Mucosa of descending colon (tissue), 3 donors: ENCODE measurements at regions not wholly inside any gene's neighbourhood (a gene's known extent, or its start where the extent isn't known, plus 50 kb on each side); places are given as distances from the start of the nearest gene placed in this dataset.

Source experiments
- ATAC-seq: fragments of 200-7000 bp; cut with Tn5 transposase; one replicate; pipeline ENCODE4 v1.9.1; 2020; ENCODE audit warnings: mild to moderate bottlenecking, moderate library complexity
- DNase-seq, 3 donors: peaks; one replicate each; pipeline ENCODE4 v3.0.0-alpha.2; 2020
- H3K36me3 ChIP-seq: fragments of 200-600 bp; one replicate; pipeline ENCODE4 v1.8.0; 2021; ENCODE audit warnings: low read depth, mild to moderate bottlenecking
- H3K4me1 ChIP-seq: fragments of 200-600 bp; one replicate; pipeline ENCODE4 v1.8.0; 2021; ENCODE audit warnings: low read depth, mild to moderate bottlenecking
- H3K4me3 ChIP-seq: fragments of 200-600 bp; one replicate; pipeline ENCODE4 v1.8.0; 2021; ENCODE audit warnings: mild to moderate bottlenecking
- H3K9me3 ChIP-seq: fragments of 200-600 bp; one replicate; pipeline ENCODE4 v1.8.0; 2021; ENCODE audit warnings: mild to moderate bottlenecking
- intact Hi-C, 2 donors: fragments of 100-400 bp; cut with DNase I in 1 of 2; cut with micrococcal nuclease in 1 of 2; formaldehyde crosslinking; loops; one replicate each; pipeline versions ENCODE4 v1.11.0 to v1.11.1; 2022; cut with DNase I, micrococcal nuclease
- TF ChIP-seq, protein P1 (sequence below): fragments of 200-600 bp; IDR thresholded peaks from one replicate; pipeline ENCODE4 v1.8.0; 2022; ENCODE audit warnings: antibody characterized with exemption, mild to moderate bottlenecking
- donor health status: DM: no; HTN: no; CAD: no; lungs with moderate emphysema.
- donor health status: DM: no; HTN: no; CAD: no.
- donor health status: DM: no; HTN: yes; CAD: no.

DNA sequence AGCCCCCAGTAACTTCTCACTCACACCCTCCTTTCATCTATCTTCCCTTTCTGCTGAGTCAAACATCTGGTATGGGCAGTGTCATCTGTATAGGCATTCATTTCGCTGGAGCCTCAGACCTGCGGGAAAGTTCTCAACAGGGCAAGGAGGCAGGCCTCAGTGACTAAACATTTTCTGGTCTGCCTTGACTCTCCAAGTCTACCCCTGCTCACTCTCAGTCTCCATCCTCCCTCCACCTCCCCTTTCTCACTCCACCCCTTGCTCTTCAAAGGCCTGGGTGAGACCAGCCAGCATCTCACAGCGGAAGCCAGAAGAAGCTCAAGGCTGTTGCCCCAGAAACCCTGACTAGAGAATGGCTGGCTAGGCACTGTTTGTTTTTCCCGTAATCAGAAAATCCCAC, 105.0 kb upstream of the BEND6 start:
- ATAC-seq, result no peak
- DNase-seq, result no peak
- intact Hi-C loops, result loop anchor here (5.0 to 10.0 kb wide), 2 partner anchors 213 to 215 kb away; no protein-coding TSS in a partner anchor
- TF ChIP-seq, protein P1, sequence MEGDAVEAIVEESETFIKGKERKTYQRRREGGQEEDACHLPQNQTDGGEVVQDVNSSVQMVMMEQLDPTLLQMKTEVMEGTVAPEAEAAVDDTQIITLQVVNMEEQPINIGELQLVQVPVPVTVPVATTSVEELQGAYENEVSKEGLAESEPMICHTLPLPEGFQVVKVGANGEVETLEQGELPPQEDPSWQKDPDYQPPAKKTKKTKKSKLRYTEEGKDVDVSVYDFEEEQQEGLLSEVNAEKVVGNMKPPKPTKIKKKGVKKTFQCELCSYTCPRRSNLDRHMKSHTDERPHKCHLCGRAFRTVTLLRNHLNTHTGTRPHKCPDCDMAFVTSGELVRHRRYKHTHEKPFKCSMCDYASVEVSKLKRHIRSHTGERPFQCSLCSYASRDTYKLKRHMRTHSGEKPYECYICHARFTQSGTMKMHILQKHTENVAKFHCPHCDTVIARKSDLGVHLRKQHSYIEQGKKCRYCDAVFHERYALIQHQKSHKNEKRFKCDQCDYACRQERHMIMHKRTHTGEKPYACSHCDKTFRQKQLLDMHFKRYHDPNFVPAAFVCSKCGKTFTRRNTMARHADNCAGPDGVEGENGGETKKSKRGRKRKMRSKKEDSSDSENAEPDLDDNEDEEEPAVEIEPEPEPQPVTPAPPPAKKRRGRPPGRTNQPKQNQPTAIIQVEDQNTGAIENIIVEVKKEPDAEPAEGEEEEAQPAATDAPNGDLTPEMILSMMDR, result no peak
- H3K4me3 ChIP-seq, result no peak overlapping the region
- no peaks in the 10 kb centered on the region for H3K4me1 ChIP-seq
- H3K9me3 ChIP-seq, result no peaks in the 10 kb centered on the region
- H3K36me3 ChIP-seq, result no peaks in the 10 kb centered on the region

DNA sequence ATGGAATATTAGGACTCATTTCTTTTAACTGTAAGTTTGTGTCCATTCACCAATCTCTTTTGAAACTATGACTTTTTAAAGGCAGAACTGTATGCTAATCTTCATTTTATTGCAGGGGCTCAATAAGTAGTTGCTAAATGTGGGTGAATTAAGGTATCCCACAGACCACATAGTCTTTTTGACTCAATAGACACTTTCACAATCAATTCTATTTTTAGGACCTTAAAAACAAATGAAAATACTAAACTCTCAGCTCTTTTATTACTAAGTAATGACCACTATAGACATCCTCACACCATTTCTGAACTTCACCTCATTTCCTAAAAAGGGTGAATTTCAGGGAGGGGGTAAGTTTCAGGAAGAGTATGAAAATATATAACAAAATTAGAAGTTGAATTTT, 106.8 kb upstream of the BEND6 start:
- intact Hi-C loops, result loop anchor here in 1 of 2 donors (10.0 kb wide), 1 partner anchor 213 kb away; no protein-coding TSS in a partner anchor
- DNase-seq, result no peak
- no peak overlapping the region for H3K4me3 ChIP-seq

DNA sequence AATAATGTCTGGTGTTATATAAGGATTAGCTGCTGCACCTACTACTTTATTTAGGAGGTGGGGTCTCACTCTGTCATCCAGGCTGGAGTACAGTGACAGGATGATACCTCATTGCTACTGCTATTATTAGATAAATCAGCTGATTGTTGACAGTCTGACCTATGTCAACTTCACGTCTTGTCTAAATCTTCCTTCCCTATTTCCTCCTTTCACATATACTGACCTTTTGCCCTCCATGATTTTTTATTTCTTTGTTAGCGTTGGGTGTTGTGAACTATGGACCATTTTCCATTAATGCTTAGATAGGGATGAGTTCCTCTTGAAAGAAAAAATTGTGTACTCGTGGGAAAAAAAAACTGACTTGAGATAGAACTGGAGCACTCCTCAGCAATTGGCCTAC, 109.9 kb upstream of the BEND6 start:
- TF ChIP-seq, protein P1, result no peak
- DNase-seq (no peak), ATAC-seq (peak; percentile 59)
- Histone ChIP-seq H3K4me1 (no peaks in the 10 kb centered on the region), H3K9me3 (no peaks in the 10 kb centered on the region), H3K4me3 (no peak overlapping the region), H3K36me3 (no peaks in the 10 kb centered on the region)
- intact Hi-C loops, result loop anchor here in 1 of 2 donors (10.0 kb wide), 1 partner anchor 210 kb away; no protein-coding TSS in a partner anchor

More for the DNA sequence above, 106.8 kb upstream of the BEND6 start:
- no peaks in the 10 kb centered on the region for H3K4me1 ChIP-seq
- H3K9me3 ChIP-seq, result no peaks in the 10 kb centered on the region
- no peaks in the 10 kb centered on the region for H3K36me3 ChIP-seq
- TF ChIP-seq, protein P1, result no peak
- no peak for ATAC-seq

DNA sequence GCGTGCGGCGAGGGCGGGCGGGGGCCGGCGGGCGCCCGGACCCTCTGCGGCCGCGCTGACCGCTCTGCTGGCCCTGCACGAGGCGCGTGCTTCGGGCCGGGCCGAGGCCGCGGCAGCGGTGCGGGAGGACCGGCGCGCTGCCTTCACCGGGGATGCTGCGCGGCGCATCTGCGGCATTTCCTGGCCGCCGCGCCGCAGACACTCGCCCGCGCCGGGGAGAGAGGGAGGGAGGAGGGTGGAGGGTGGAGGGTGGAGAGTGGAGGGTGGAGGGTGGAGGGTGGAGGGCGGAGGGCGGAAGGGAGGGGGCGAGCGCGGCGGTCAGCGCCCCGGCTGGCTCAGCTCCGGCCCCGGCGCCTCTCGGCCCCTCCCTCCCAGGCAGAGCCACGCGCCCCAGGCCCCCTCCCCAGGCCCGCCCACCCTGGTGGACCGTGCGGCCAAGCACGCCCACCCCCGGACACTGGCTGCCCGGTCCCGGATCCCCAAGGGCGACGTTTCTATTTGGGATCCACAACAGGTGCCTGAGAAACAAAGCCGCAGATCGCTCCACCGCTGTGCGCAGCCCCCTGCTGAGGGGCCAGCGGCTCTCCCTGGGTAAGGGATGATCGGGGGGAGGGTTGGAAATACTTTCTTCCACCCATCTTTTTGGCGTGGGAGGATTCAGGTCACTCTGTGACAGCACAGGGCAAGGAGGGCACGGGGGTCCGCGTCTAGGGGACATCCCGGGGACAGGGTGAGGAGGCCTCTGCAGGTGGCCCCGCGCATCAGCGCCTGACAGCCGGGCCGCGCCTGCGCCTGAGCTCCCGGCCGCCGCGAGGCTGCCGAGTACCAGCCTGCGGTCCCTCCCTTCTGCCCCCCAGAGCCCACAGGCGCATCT, 111.2 kb upstream of the BEND6 start:
- Histone ChIP-seq H3K4me3 (peak overlapping the region; percentile 7), H3K36me3 (no peaks in the 10 kb centered on the region), H3K4me1 (no peaks in the 10 kb centered on the region), H3K9me3 (no peaks in the 10 kb centered on the region)
- intact Hi-C loops, result loop anchor here in 1 of 2 donors (10.0 kb wide), 1 partner anchor 209 kb away; no protein-coding TSS in a partner anchor
- TF ChIP-seq, protein P1, result peak; percentile 25
- peak; percentile 87 for ATAC-seq
- DNase-seq, result peak; percentile 58 to 71 (median 70)

DNA sequence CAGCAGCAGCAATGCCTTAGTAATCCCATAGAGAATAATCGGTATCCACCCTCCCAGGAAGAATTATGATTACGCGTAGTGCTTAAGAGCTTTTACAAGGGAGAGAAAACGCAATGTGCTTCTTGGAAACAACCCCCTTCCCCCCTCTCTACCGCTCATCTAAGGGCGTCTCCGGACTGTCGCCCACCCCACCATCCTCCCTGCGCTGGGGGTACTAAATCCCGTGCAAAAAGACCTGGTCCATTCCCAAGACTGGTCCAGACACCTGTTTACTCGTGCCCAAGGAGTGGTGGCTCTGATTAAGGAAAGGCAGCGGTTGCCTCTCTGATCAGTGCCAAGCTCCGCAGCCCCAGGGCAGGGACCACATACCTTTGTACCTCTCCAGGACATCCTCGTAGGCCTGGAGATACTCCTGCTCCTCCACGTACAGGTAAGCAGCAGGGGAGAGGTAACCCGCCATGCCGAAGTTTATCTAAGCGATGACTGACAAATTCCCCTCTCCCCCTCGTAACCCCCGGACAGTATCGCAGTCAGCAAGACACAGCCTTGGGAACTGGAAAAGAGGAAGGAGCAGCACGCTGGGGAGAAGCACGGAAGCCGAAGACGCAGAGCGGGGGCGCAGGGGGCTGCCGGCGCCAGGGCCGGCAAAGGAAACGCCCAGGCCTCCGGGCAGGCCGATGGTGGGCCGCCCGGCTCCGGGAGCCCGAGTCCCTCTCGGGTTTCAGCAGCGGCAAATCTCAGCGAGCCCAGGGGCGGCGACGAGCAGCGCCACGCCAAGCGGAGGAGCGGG, 112.0 kb upstream of the BEND6 start:
- ATAC-seq, result peak; percentile 27

More for the DNA sequence above, 112.0 kb upstream of the BEND6 start:
- H3K4me1 ChIP-seq, result no peaks in the 10 kb centered on the region
- peak in 2 of 3 donors; percentile 41 to 45 for DNase-seq
- no peaks in the 10 kb centered on the region for H3K36me3 ChIP-seq
- intact Hi-C loops, result loop anchor here in 1 of 2 donors (10.0 kb wide), 1 partner anchor 208 kb away; no protein-coding TSS in a partner anchor
- H3K9me3 ChIP-seq, result no peaks in the 10 kb centered on the region
- peak overlapping the region; percentile 7 for H3K4me3 ChIP-seq
- TF ChIP-seq, protein P1, result no peak
